ENCODE measurements at regions not wholly inside any gene's neighbourhood (a gene's known extent, or its start where the extent isn't known, plus 50 kb on each side); places are given as distances from the start of the nearest gene placed in this dataset.
"Not testable (repeated sequence)": the region's sequence is repeated elsewhere in the genome, so short reads cannot be mapped to it uniquely, and the experiment has no call there.

- TF ChIP-seq CTCF (IDR thresholded peaks at IDR 0.05; ENCODE audit: unreplicated experiment) = no peak
- no peak for DNase-seq (ENCODE audit: low spot score in 2 of 2, unreplicated experiment in 2 of 2)
- Mint-ChIP-seq H3K4me1 (peaks cover 10% of the 10 kb centered on the region), H3K4me3 (no peak overlapping the region), H3K9me3 (peaks cover 17% of the 10 kb centered on the region), H3K27me3 (ENCODE audit: low read depth) (no peaks in the 10 kb centered on the region), H3K36me3 (no peaks in the 10 kb centered on the region), H3K27ac (no peak overlapping the region)
These were observed 95.1 kb upstream of the GRIN2B start for GRCh38 chr12:14076538-14076937.

GRCh38 chr12:14086838-14087237 is 105.4 kb upstream of the GRIN2B start:
- TF ChIP-seq CTCF (IDR thresholded peaks at IDR 0.05; ENCODE audit: unreplicated experiment) = no peak
- H3K4me3 Mint-ChIP-seq = no peak overlapping the region
- H3K9me3 Mint-ChIP-seq = peaks cover 6% of the 10 kb centered on the region
- H3K4me1 Mint-ChIP-seq = no peaks in the 10 kb centered on the region
- peaks cover 5% of the 10 kb centered on the region for H3K27me3 Mint-ChIP-seq (ENCODE audit: low read depth)
- no peaks in the 10 kb centered on the region for H3K36me3 Mint-ChIP-seq
- DNase-seq (ENCODE audit: low spot score in 2 of 2, unreplicated experiment in 2 of 2) = no peak
- H3K27ac Mint-ChIP-seq = no peak overlapping the region

GRCh38 chr12:14099994-14100393 is 118.6 kb upstream of the GRIN2B start:
- Mint-ChIP-seq H3K4me1 (no peaks in the 10 kb centered on the region), H3K36me3 (no peaks in the 10 kb centered on the region), H3K9me3 (peaks cover 50% of the 10 kb centered on the region), H3K4me3 (no peak overlapping the region), H3K27ac (no peak overlapping the region), H3K27me3 (ENCODE audit: low read depth) (peaks cover 6% of the 10 kb centered on the region)
- DNase-seq (ENCODE audit: low spot score in 2 of 2, unreplicated experiment in 2 of 2) = no peak
- TF ChIP-seq CTCF (IDR thresholded peaks at IDR 0.05; ENCODE audit: unreplicated experiment) = no peak

GRCh38 chr12:14101556-14101955 is 120.2 kb upstream of the GRIN2B start:
- not testable (repeated sequence) for H3K27ac Mint-ChIP-seq; H3K36me3 Mint-ChIP-seq; H3K27me3 Mint-ChIP-seq (ENCODE audit: low read depth); H3K4me1 Mint-ChIP-seq; DNase-seq (ENCODE audit: low spot score in 2 of 2, unreplicated experiment in 2 of 2); H3K4me3 Mint-ChIP-seq
- peaks cover 45% of the 10 kb centered on the region for H3K9me3 Mint-ChIP-seq

- H3K9me3 Mint-ChIP-seq = no peaks in the 10 kb centered on the region
- DNase-seq (ENCODE audit: low spot score in 2 of 2, unreplicated experiment in 2 of 2) = no peak
- H3K36me3 Mint-ChIP-seq = no peaks in the 10 kb centered on the region
- no peak overlapping the region for H3K27ac Mint-ChIP-seq
- H3K4me3 Mint-ChIP-seq = no peak overlapping the region
- H3K27me3 Mint-ChIP-seq (ENCODE audit: low read depth) = peaks cover 31% of the 10 kb centered on the region
- no peaks in the 10 kb centered on the region for H3K4me1 Mint-ChIP-seq
- no peak for TF ChIP-seq CTCF (IDR thresholded peaks at IDR 0.05; ENCODE audit: unreplicated experiment)
These were observed 129.9 kb upstream of the GRIN2B start for GRCh38 chr12:14111230-14111865.

GRCh38 chr12:14113031-14113430 is 131.6 kb upstream of the GRIN2B start:
- no peak for TF ChIP-seq CTCF (IDR thresholded peaks at IDR 0.05; ENCODE audit: unreplicated experiment)
- Mint-ChIP-seq H3K27ac (no peak overlapping the region), H3K36me3 (no peaks in the 10 kb centered on the region), H3K4me1 (no peaks in the 10 kb centered on the region), H3K9me3 (peaks cover 10% of the 10 kb centered on the region), H3K27me3 (ENCODE audit: low read depth) (peaks cover 29% of the 10 kb centered on the region), H3K4me3 (no peak overlapping the region)
- DNase-seq (ENCODE audit: low spot score in 2 of 2, unreplicated experiment in 2 of 2) = no peak
